ENCODE measurements at regions not wholly inside any gene's neighbourhood (a gene's known extent, or its start where the extent isn't known, plus 50 kb on each side); places are given as distances from the start of the nearest gene placed in this dataset.

DNA sequence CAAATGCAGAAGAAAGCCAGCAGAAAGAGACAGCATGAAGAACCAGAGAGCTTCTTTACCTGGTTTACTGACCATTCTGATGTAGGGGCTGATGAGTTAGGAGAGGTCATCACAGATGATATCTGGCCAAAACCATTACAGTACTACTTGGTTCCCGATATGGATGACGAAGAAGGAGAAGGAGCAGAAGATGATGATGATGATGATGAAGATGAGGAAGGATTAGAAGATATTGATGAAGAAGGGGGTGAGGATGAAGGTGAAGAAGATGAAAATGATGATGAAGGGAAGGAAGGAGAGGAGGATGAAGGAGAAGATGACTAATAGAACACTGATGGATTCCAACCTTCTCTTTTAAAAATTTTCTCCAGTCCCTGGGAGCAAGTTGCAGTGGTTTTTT is 178.2 kb upstream of the CRY1 start (continued):
- TF ChIP-seq, protein P1, sequence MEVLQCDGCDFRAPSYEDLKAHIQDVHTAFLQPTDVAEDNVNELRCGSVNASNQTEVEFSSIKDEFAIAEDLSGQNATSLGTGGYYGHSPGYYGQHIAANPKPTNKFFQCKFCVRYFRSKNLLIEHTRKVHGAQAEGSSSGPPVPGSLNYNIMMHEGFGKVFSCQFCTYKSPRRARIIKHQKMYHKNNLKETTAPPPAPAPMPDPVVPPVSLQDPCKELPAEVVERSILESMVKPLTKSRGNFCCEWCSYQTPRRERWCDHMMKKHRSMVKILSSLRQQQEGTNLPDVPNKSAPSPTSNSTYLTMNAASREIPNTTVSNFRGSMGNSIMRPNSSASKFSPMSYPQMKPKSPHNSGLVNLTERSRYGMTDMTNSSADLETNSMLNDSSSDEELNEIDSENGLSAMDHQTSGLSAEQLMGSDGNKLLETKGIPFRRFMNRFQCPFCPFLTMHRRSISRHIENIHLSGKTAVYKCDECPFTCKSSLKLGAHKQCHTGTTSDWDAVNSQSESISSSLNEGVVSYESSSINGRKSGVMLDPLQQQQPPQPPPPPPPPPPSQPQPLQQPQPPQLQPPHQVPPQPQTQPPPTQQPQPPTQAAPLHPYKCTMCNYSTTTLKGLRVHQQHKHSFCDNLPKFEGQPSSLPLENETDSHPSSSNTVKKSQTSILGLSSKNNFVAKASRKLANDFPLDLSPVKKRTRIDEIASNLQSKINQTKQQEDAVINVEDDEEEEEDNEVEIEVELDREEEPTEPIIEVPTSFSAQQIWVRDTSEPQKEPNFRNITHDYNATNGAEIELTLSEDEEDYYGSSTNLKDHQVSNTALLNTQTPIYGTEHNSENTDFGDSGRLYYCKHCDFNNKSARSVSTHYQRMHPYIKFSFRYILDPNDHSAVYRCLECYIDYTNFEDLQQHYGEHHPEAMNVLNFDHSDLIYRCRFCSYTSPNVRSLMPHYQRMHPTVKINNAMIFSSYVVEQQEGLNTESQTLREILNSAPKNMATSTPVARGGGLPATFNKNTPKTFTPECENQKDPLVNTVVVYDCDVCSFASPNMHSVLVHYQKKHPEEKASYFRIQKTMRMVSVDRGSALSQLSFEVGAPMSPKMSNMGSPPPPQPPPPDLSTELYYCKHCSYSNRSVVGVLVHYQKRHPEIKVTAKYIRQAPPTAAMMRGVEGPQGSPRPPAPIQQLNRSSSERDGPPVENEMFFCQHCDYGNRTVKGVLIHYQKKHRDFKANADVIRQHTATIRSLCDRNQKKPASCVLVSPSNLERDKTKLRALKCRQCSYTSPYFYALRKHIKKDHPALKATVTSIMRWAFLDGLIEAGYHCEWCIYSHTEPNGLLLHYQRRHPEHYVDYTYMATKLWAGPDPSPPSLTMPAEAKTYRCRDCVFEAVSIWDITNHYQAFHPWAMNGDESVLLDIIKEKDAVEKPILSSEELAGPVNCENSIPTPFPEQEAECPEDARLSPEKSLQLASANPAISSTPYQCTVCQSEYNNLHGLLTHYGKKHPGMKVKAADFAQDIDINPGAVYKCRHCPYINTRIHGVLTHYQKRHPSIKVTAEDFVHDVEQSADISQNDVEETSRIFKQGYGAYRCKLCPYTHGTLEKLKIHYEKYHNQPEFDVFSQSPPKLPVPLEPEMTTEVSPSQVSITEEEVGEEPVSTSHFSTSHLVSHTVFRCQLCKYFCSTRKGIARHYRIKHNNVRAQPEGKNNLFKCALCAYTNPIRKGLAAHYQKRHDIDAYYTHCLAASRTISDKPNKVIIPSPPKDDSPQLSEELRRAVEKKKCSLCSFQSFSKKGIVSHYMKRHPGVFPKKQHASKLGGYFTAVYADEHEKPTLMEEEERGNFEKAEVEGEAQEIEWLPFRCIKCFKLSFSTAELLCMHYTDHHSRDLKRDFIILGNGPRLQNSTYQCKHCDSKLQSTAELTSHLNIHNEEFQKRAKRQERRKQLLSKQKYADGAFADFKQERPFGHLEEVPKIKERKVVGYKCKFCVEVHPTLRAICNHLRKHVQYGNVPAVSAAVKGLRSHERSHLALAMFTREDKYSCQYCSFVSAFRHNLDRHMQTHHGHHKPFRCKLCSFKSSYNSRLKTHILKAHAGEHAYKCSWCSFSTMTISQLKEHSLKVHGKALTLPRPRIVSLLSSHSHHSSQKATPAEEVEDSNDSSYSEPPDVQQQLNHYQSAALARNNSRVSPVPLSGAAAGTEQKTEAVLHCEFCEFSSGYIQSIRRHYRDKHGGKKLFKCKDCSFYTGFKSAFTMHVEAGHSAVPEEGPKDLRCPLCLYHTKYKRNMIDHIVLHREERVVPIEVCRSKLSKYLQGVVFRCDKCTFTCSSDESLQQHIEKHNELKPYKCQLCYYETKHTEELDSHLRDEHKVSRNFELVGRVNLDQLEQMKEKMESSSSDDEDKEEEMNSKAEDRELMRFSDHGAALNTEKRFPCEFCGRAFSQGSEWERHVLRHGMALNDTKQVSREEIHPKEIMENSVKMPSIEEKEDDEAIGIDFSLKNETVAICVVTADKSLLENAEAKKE (CRISPR knock-in tag; IDR thresholded peaks at IDR 0.05): no peak
- no peak for TF ChIP-seq JUNB (IDR thresholded peaks at IDR 0.05; ENCODE audit: unreplicated experiment)

DNA sequence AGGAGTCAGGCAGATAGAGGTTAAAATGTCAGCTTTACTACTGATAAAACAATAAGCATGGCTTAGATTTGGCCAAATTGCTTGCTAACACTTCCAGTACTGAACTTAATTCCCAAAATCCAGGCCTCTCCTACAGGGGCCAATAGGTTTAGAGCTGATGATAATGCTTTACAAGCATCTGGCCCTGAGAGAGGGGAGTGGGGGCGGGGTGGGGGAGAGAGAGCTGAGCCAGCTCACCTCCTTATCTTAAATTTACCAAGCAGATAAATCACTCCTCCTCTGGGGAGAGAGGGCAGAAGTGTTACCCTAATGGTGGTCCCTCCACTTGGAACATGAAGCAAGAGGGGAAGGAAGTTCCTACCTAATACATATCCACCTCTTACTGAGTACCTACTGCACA is 182.2 kb upstream of the CRY1 start:
- Mint-ChIP-seq H3K27me3 (ENCODE audit: insufficient read depth, low read depth, poor library complexity) (no peaks in the 10 kb centered on the region), H3K4me1 (no peaks in the 10 kb centered on the region), H3K27ac (no peak overlapping the region), H3K36me3 (ENCODE audit: low read depth) (no peaks in the 10 kb centered on the region), H3K9me3 (peaks cover 5% of the 10 kb centered on the region; the same call in 1 of the 3 replicates), H3K4me3 (no peak overlapping the region)
- DNase-seq (ENCODE audit: low spot score) (no peak), ATAC-seq (no peak)
- Histone ChIP-seq H3K79me2 (replicated peaks; ENCODE audit: insufficient read depth) (no peaks in the 10 kb centered on the region), H3F3A (replicated peaks; ENCODE audit: low read depth) (no peaks in the 10 kb centered on the region), H4K20me1 (replicated peaks; ENCODE audit: insufficient read depth) (no peaks in the 10 kb centered on the region), H3K36me3 (ENCODE audit: insufficient read depth) (no peaks in the 10 kb centered on the region), H3K27me3 (ENCODE audit: insufficient read depth) (no peaks in the 10 kb centered on the region), H2AFZ (no peak overlapping the region), H3K4me1 (ENCODE audit: insufficient read depth) (no peaks in the 10 kb centered on the region), H3K4me2 (no peak overlapping the region), H3K9me2 (ENCODE audit: insufficient read depth) (no peaks in the 10 kb centered on the region), H3K4me3 (no peak overlapping the region), H3K27ac (ENCODE audit: low read depth) (no peak overlapping the region)
- TF ChIP-seq STAT1 (IDR thresholded peaks at IDR 0.05; ENCODE audit: unreplicated experiment): no peak
- TF ChIP-seq, protein P2, sequence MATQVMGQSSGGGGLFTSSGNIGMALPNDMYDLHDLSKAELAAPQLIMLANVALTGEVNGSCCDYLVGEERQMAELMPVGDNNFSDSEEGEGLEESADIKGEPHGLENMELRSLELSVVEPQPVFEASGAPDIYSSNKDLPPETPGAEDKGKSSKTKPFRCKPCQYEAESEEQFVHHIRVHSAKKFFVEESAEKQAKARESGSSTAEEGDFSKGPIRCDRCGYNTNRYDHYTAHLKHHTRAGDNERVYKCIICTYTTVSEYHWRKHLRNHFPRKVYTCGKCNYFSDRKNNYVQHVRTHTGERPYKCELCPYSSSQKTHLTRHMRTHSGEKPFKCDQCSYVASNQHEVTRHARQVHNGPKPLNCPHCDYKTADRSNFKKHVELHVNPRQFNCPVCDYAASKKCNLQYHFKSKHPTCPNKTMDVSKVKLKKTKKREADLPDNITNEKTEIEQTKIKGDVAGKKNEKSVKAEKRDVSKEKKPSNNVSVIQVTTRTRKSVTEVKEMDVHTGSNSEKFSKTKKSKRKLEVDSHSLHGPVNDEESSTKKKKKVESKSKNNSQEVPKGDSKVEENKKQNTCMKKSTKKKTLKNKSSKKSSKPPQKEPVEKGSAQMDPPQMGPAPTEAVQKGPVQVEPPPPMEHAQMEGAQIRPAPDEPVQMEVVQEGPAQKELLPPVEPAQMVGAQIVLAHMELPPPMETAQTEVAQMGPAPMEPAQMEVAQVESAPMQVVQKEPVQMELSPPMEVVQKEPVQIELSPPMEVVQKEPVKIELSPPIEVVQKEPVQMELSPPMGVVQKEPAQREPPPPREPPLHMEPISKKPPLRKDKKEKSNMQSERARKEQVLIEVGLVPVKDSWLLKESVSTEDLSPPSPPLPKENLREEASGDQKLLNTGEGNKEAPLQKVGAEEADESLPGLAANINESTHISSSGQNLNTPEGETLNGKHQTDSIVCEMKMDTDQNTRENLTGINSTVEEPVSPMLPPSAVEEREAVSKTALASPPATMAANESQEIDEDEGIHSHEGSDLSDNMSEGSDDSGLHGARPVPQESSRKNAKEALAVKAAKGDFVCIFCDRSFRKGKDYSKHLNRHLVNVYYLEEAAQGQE (IDR thresholded peaks at IDR 0.05; ENCODE audit: unreplicated experiment): no peak
- TF ChIP-seq JUNB (IDR thresholded peaks at IDR 0.05; ENCODE audit: unreplicated experiment): no peak
- TF ChIP-seq, protein P3, sequence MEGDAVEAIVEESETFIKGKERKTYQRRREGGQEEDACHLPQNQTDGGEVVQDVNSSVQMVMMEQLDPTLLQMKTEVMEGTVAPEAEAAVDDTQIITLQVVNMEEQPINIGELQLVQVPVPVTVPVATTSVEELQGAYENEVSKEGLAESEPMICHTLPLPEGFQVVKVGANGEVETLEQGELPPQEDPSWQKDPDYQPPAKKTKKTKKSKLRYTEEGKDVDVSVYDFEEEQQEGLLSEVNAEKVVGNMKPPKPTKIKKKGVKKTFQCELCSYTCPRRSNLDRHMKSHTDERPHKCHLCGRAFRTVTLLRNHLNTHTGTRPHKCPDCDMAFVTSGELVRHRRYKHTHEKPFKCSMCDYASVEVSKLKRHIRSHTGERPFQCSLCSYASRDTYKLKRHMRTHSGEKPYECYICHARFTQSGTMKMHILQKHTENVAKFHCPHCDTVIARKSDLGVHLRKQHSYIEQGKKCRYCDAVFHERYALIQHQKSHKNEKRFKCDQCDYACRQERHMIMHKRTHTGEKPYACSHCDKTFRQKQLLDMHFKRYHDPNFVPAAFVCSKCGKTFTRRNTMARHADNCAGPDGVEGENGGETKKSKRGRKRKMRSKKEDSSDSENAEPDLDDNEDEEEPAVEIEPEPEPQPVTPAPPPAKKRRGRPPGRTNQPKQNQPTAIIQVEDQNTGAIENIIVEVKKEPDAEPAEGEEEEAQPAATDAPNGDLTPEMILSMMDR (conservative IDR thresholded peaks at IDR 0.05; ENCODE audit: low read depth in 2 of 2): no peak

Data from GM23338 (cell line).